K562 (cell line): ENCODE measurements at regions not wholly inside any gene's neighbourhood (a gene's known extent, or its start where the extent isn't known, plus 50 kb on each side); places are given as distances from the start of the nearest gene placed in this dataset.

Experiments used
- BCLAF1 ChIP-seq, 2 experiments: fragments of 450-650 bp in 1 of 2; IDR thresholded peaks; 2 replicates each; pipeline ENCODE4 v1.6.1; 2011 to 2017; ENCODE audit warnings: low read depth in 2 of 2, antibody characterized with exemption in 1 of 2, borderline replicate concordance in 1 of 2, low read length in 1 of 2, mild to moderate bottlenecking in 1 of 2, mixed read lengths in 1 of 2; ENCODE audit not compliant: control insufficient read depth in 1 of 2
- BCOR ChIP-seq: fragments of 450-650 bp; IDR thresholded peaks from 2 replicates; pipeline ENCODE4 v1.6.1; 2016
- C11orf30 ChIP-seq: fragments of 450-650 bp; IDR thresholded peaks from 2 replicates; pipeline ENCODE4 v1.6.1; 2016; ENCODE audit warnings: low read depth, mild to moderate bottlenecking
- ELF4 ChIP-seq: fragments of 450-650 bp; formaldehyde crosslinking; IDR thresholded peaks from 2 replicates; pipeline ENCODE4 v1.4.0; 2022; ENCODE audit warnings: missing genetic modification characterization
- EZH2 ChIP-seq: IDR thresholded peaks from 2 replicates; pipeline ENCODE4 v1.6.1; 2012; ENCODE audit warnings: low read depth, mild to moderate bottlenecking, inconsistent platforms, low read length, borderline replicate concordance
- FOXO4 ChIP-seq: fragments of 450-650 bp; formaldehyde crosslinking; IDR thresholded peaks from 2 replicates; pipeline ENCODE4 v1.4.0; 2020; ENCODE audit warnings: mild to moderate bottlenecking, moderate library complexity
- MTA2 ChIP-seq: fragments of 450-650 bp; IDR thresholded peaks from 2 replicates; pipeline ENCODE4 v1.6.1; 2016; ENCODE audit warnings: low read depth
- NELFE ChIP-seq: IDR thresholded peaks from 2 replicates; pipeline ENCODE4 v1.6.1; 2011; ENCODE audit warnings: mild to moderate bottlenecking; ENCODE audit not compliant: insufficient read depth, insufficient read length
- XRCC3 ChIP-seq: fragments of 450-650 bp; IDR thresholded peaks from 2 replicates; pipeline ENCODE4 v1.6.1; 2017; ENCODE audit warnings: mild to moderate bottlenecking, moderate library complexity
- YY1 ChIP-seq, 3 experiments: IDR thresholded peaks; 2 replicates each; pipeline ENCODE4 v1.6.1; 2011; ENCODE audit warnings: low read length in 2 of 3, mild to moderate bottlenecking in 2 of 3, moderate library complexity in 2 of 3, borderline replicate concordance in 1 of 3, control low read depth in 1 of 3, low read depth in 1 of 3; ENCODE audit not compliant: insufficient read depth in 3 of 3, insufficient replicate concordance in 2 of 3, control insufficient read depth in 1 of 3, insufficient read length in 1 of 3; ENCODE audit errors: extremely low read depth in 1 of 3
- ZNF174 ChIP-seq: fragments of 250-450 bp; sonication (Bioruptor Pico); IDR thresholded peaks from 2 replicates; pipeline ENCODE4 v1.4.0; 2020; ENCODE audit warnings: mild to moderate bottlenecking
- ZNF217 ChIP-seq: sonication (generic); formaldehyde crosslinking; IDR thresholded peaks from 2 replicates; pipeline ENCODE4 v1.8.0; 2022; ENCODE audit warnings: mild to moderate bottlenecking, missing genetic modification reagents
- ZNF316 ChIP-seq: fragments of 450-650 bp; IDR thresholded peaks from 2 replicates; pipeline ENCODE4 v1.6.1; 2016
- ZNF347 ChIP-seq: fragments of 450-650 bp; formaldehyde crosslinking; IDR thresholded peaks from 2 replicates; pipeline ENCODE4 v1.4.0; 2020; ENCODE audit warnings: low read depth, mild to moderate bottlenecking, moderate library complexity

GRCh38 chr9:79352322-79352721 lies 219.4 kb upstream of the TLE4 start:
- no peak for TF ChIP-seq YY1 (IDR thresholded peaks at IDR 0.05; ENCODE audit: borderline replicate concordance in 1 of 3, control insufficient read depth in 1 of 3, extremely low read depth in 1 of 3, insufficient read depth in 3 of 3, insufficient read length in 1 of 3, insufficient replicate concordance in 2 of 3, low read depth in 1 of 3, low read length in 2 of 3)
- no peak for TF ChIP-seq MTA2
- TF ChIP-seq EZH2 = no peak
- TF ChIP-seq ZNF347 (CRISPR knock-in tag) = no peak
- TF ChIP-seq FOXO4 (CRISPR knock-in tag) = no peak
- TF ChIP-seq ZNF217 = no peak
- TF ChIP-seq BCOR = no peak
- no peak for TF ChIP-seq NELFE
- TF ChIP-seq ZNF174 (CRISPR knock-in tag) = no peak
- no peak for TF ChIP-seq XRCC3
- no peak for TF ChIP-seq C11orf30
- TF ChIP-seq ELF4 (CRISPR knock-in tag) = no peak
- no peak for TF ChIP-seq ZNF316
- no peak for TF ChIP-seq BCLAF1 (IDR thresholded peaks at IDR 0.05; ENCODE audit: borderline replicate concordance in 1 of 2, control insufficient read depth in 1 of 2, low read depth in 2 of 2, low read length in 1 of 2)
